ENCODE measurements at regions not wholly inside any gene's neighbourhood (a gene's known extent, or its start where the extent isn't known, plus 50 kb on each side); places are given as distances from the start of the nearest gene placed in this dataset.

- Histone ChIP-seq H2AFZ (ENCODE audit: control insufficient read depth, low read depth, low read length) (no peak overlapping the region), H3K9me3 (replicated peaks; ENCODE audit: control insufficient read depth, insufficient read depth, low read length) (no peaks in the 10 kb centered on the region), H3K27me3 (replicated peaks in 1 of 2; ENCODE audit: control insufficient read depth in 2 of 2, insufficient read depth in 2 of 2, low read length in 1 of 2) (no peaks in the 10 kb centered on the region), H4K20me1 (ENCODE audit: control insufficient read depth, insufficient read depth) (no peaks in the 10 kb centered on the region), H3K4me1 (ENCODE audit: control insufficient read depth, insufficient read depth, low read length) (no peaks in the 10 kb centered on the region), H3K27ac (ENCODE audit: control insufficient read depth, insufficient read depth) (no peak overlapping the region), H3K4me2 (ENCODE audit: control insufficient read depth, insufficient read depth) (no peak overlapping the region), H3K36me3 (ENCODE audit: control insufficient read depth in 2 of 2, insufficient read depth in 2 of 2, low read length in 1 of 2) (no peaks in the 10 kb centered on the region), H3K79me2 (ENCODE audit: control insufficient read depth, insufficient read depth, low read length) (no peaks in the 10 kb centered on the region), H3K9ac (ENCODE audit: control insufficient read depth, insufficient read depth, low read length) (no peak overlapping the region), H3K4me3 (no peak overlapping the region)
- in situ Hi-C loops (cut with MboI) (no loop called here), intact Hi-C loops (cut with micrococcal nuclease; ENCODE audit: unreplicated experiment) (loop anchor here (10.0 kb wide), 1 partner anchor 296 kb away; no protein-coding TSS in a partner anchor)
- ATAC-seq (no peak), FAIRE-seq (no peak), DNase-seq (ENCODE audit: low read depth, low spot score) (no peak)
- RAD21 ChIA-PET (ENCODE audit: unreplicated experiment) = no interaction called here
- BruUV-seq (replicated peaks) = no TSS peak
- TF ChIP-seq BCL11A (IDR thresholded peaks at IDR 0.05; ENCODE audit: low read depth, low read length) (no peak), BMI1 (IDR thresholded peaks at IDR 0.05; ENCODE audit: borderline replicate concordance) (no peak)
- POLR2A ChIA-PET = no interaction called here
- 35% methylated on average over 1 of the region's 1 CpG for WGBS (ENCODE audit: insufficient coverage, insufficient replicate concordance, low lambda C conversion rate, missing lambda C conversion rate)
- SMC1A ChIA-PET (ENCODE audit: uncharacterized antibody, unreplicated experiment) = no interaction called here
- CTCF ChIA-PET = no interaction called here
These were observed 133.1 kb upstream of the CTAGE1 start for GRCh38 chr18:22550861-22551260.

GRCh38 chr18:22551536-22552151 is 133.9 kb upstream of the CTAGE1 start:
- FAIRE-seq (no peak), DNase-seq (ENCODE audit: low read depth, low spot score) (no peak), ATAC-seq (no peak)
- Histone ChIP-seq H3K9ac (ENCODE audit: control insufficient read depth, insufficient read depth, low read length) (no peak overlapping the region), H3K79me2 (ENCODE audit: control insufficient read depth, insufficient read depth, low read length) (no peaks in the 10 kb centered on the region), H3K27ac (ENCODE audit: control insufficient read depth, insufficient read depth) (no peak overlapping the region), H3K9me3 (replicated peaks; ENCODE audit: control insufficient read depth, insufficient read depth, low read length) (no peaks in the 10 kb centered on the region), H2AFZ (ENCODE audit: control insufficient read depth, low read depth, low read length) (no peak overlapping the region), H3K4me2 (ENCODE audit: control insufficient read depth, insufficient read depth) (no peak overlapping the region), H4K20me1 (ENCODE audit: control insufficient read depth, insufficient read depth) (no peaks in the 10 kb centered on the region), H3K4me1 (ENCODE audit: control insufficient read depth, insufficient read depth, low read length) (no peaks in the 10 kb centered on the region), H3K4me3 (no peak overlapping the region), H3K27me3 (replicated peaks in 1 of 2; ENCODE audit: control insufficient read depth in 2 of 2, insufficient read depth in 2 of 2, low read length in 1 of 2) (no peaks in the 10 kb centered on the region), H3K36me3 (ENCODE audit: control insufficient read depth in 2 of 2, insufficient read depth in 2 of 2, low read length in 1 of 2) (no peaks in the 10 kb centered on the region)
- WGBS (ENCODE audit: insufficient coverage, insufficient replicate concordance, low lambda C conversion rate, missing lambda C conversion rate) = 4% methylated on average over 5 of the region's 5 CpGs
- ChIA-PET POLR2A (no interaction called here), CTCF (no interaction called here), RAD21 (ENCODE audit: unreplicated experiment) (no interaction called here), SMC1A (ENCODE audit: uncharacterized antibody, unreplicated experiment) (no interaction called here)
- no TSS peak for BruUV-seq (replicated peaks)
- in situ Hi-C loops (cut with MboI) = no loop called here
- intact Hi-C loops (cut with micrococcal nuclease; ENCODE audit: unreplicated experiment) = loop anchor here (10.0 kb wide), 1 partner anchor 297 kb away; no protein-coding TSS in a partner anchor
- TF ChIP-seq CHD4 (IDR thresholded peaks at IDR 0.05) (no peak), CREB1 (IDR thresholded peaks at IDR 0.05; ENCODE audit: low read depth) (no peak), ZNF384 (IDR thresholded peaks at IDR 0.05; ENCODE audit: borderline replicate concordance, low read depth, low read length) (no peak), ZBTB33 (IDR thresholded peaks at IDR 0.05) (no peak), ZNF274 (IDR thresholded peaks at IDR 0.05; ENCODE audit: insufficient read depth, insufficient read length) (no peak), CUX1 (IDR thresholded peaks at IDR 0.05; ENCODE audit: insufficient replicate concordance, low read depth, low read length) (no peak), IRF5 (IDR thresholded peaks at IDR 0.05; ENCODE audit: borderline replicate concordance) (no peak)

All from GM12878 (cell line).